HG03159 (cell line): ENCODE measurements at regions not wholly inside any gene's neighbourhood (a gene's known extent, or its start where the extent isn't known, plus 50 kb on each side); places are given as distances from the start of the nearest gene placed in this dataset.
"Not testable (repeated sequence)": the region's sequence is repeated elsewhere in the genome, so short reads cannot be mapped to it uniquely, and the experiment has no call there.

Experiments
- ATAC-seq: cut with Tn5 transposase; IDR thresholded peaks from one replicate; pipeline ENCODE4 v1.9.1; 2021; ENCODE audit warnings: mild to moderate bottlenecking, moderate library complexity; ENCODE audit not compliant: unreplicated experiment

DNA sequence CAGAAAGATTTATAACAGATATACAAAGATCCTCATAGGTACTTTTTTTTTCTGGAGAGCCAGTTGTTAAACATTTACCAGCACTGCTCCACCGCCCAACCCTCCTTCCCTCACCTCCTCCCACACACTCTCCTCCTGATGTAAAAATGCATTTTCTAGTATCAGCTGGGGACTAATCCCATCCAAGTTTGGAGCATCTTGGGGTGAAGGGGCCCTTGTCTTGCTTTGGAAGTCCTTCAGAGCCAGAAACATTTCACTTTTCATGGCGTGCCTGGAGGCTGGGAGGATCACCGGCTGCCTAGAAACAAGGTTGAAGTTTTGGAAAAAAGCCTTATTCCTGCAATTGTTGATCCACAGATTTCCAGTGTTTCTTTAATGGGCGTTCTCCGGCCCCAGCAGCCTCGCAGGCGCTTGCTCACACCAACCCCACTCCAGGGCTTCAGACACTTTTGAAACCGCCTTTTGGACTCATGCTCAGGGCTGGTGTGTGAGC lies 165.1 kb upstream of the AFDN start:
- no peak for ATAC-seq

DNA sequence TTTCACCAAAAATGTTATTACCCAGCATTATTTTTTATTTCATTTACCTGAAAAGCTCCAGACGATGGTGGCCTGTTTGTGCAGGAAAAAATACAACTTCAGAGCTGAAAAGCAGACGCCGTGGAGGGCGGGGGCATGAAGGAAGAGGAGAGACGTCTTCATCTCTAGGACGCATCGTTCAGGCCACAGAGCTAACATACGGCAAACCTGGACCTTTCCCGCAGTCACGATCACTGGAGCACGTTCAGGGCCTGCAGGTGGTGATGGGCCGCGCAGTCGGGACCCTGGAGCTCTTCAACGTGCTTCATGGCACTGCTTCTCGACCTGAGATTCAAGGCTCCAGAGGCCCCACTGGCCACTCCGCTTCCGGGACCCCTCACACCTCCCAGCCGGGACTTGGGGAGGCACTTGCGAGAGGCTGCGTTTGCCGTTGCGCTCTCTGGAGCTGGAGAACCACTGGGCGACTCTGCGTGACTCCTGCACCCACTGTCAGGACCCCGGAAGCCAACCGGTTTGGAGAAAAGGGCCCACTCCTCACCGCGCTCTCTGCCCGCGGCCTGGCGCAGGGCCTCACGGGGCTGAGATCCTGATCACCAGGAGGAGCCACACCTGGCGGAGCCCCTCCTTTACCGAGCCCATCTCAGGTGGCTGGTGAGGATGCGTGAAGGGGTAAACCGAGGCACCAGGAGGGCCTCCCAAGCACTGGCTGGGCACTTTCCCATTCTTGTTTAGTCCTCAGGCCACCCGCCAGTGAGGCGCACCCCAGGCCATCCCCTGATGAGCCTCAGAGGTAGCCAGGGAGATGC lies 164.4 kb upstream of the AFDN start:
- ATAC-seq: no peak

DNA sequence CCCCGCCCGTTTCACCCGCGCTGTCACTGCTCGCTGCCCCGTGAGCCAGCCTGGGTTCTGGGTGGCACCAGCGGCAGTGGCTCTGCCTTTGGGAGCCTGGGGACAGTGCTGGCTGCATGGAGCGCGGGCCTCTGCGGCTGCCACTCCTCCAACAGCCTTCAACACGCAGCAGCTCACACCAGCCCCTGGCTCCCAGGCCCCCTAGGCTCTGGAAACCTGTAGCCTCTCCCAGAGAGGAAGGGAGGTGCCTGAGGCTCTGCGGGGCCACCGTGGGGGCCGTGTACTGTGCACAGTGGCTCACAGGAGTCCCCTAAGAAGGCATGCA lies 163.9 kb upstream of the AFDN start:
- ATAC-seq: no peak

DNA sequence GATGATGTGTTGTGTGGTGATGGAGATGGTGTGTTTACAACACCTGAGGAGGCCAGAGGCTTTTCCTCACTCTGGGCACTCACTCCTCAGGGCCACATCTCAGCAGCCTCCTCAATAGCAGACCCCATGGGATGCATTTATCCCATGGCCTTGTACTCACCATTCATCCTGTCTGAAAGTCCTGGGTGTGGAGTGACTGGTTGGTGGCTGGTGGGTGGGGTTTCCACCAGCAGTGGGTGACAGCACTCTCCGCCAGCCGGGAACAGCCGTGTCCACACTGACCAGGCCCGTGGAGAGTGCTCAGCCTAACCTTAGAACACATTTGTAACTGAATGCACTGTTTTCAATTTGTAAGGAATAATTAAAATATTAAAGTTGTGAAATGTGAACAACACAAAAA lies 163.4 kb upstream of the AFDN start:
- no peak for ATAC-seq

DNA sequence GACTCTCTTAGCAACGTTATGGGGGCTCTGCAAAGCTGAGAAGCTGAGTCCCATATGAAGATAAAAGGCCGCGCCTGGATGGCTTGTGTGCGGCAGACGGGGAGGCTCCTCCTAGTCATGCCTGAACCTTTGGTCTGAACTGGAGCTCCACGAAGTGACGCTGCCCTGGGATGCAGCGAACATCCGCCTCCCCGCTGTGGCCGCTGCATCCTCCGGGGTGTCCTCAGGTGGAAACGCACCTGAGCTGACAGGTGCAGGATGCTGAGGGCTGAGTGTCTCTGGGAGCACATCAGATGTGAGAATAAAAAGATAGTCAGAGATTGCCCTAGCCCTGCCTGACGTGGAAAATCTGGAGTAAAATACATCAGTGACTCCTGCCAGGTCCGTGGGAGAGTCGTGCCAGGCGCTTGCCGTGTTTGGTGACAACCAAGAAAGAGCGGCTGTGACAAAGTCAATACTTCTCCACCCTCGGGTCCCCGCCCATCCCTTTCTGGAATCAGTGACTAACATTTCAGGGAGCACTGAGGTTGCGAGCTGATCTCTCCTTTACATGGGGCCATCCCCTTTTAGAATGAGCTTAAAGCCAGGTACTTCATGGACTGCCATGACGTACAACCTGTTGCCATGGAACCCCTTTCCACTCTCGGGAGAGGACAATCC lies 162.8 kb upstream of the AFDN start:
- ATAC-seq: no peak

DNA sequence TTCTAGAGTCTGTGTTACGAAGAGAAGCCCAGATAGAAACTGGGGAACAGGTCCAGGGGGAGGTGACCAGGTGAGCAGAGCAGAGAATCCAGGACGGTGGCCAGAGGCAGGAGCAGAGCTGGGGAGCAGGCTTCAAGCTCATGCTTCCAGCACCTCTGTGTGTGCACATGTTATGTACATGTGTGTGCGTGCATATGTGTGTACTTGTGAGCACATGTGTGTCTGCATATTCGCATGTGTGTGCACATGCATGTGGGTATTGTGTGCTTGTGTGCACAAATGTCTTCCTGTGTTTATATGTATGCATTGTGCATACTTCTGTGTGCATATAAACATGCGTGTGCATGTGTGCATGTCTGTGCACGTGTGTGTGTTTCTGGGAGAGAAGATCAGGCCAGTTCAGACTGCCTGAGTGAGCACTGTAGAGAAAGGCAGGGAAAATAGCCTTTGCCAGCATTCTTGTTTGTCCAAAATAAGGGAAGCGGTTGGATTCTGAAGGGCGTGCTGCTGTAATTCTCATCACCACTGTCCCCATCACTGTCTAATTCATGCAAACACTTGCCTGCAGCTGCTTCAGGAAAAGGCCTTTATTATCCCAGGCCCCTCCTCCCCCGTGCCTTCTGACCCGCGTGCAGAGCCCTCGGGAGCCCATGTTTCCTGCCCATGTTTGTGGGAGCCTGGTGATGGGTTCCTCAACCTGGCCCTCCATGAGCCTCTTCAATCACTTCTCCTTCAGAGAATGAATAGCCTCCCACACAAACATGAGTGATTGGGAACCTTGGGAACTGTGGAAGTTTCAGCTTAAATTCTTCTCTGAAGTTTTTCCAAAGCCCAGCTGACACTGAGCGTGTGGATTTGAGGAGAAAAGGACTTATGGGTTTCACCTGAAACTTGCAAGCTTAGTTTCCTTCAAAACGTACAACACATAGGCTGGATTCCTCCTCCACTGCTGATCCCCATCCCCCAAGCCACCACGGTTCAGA lies 161.7 kb upstream of the AFDN start:
- ATAC-seq: no peak

DNA sequence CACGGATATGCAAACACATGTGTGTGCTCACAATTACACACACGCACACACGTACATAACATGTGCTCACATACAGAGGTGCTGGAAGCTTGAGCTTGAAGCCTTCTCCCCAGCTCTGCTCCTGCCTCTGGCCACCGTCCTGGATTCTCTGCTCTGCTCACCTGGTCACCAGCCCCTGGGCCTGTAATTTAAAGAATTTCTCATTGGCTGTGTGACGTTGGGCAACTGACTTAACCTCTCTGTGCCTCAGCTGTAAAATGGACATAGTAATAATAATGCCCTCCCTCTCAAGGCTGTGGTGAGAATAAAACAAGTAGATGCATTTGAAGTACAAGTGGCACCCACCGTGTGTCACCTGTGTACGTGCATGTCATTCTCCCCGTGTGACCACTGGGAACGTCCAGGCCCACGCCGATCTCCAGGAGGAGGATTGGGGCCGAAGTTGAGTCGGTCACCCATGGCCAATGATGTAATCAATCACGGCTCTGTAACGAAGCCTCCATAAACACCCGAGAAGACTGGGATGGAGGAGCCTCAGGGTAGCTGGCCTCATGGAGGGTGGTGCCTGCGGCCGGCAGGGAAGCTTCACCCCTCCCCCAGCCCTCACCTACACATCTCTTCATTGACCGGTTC lies 160.9 kb upstream of the AFDN start:
- no peak for ATAC-seq

DNA sequence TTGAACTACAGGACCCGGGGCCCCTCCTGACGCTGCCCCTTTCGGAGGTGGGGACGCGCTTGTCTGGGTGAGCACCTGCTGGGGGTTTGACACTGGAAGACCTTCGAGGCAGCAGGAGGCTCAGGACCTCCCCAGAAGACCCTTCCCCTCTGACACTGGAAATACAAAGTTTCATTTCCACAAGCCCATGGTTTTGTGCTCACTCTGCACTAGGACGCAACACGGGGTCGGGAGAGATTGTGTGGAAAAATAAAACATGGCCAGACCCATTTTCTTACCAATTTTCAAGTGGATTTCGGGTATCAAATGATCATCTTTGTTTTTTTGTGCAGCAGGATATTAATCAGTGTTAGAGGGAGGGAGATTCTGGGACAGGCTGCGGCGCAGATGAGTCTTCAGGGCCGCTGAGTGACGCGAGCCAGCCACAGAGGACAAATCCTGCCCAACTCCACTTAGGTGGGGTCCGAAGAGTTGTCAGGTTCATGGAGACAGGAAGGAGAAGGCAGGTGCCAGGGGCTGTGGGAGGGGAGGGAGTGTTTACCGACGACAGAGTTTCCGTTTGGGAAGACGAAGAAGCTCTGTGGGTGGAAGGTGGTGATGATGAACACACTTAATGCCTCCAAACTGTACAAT lies 160.0 kb upstream of the AFDN start:
- no peak for ATAC-seq

DNA sequence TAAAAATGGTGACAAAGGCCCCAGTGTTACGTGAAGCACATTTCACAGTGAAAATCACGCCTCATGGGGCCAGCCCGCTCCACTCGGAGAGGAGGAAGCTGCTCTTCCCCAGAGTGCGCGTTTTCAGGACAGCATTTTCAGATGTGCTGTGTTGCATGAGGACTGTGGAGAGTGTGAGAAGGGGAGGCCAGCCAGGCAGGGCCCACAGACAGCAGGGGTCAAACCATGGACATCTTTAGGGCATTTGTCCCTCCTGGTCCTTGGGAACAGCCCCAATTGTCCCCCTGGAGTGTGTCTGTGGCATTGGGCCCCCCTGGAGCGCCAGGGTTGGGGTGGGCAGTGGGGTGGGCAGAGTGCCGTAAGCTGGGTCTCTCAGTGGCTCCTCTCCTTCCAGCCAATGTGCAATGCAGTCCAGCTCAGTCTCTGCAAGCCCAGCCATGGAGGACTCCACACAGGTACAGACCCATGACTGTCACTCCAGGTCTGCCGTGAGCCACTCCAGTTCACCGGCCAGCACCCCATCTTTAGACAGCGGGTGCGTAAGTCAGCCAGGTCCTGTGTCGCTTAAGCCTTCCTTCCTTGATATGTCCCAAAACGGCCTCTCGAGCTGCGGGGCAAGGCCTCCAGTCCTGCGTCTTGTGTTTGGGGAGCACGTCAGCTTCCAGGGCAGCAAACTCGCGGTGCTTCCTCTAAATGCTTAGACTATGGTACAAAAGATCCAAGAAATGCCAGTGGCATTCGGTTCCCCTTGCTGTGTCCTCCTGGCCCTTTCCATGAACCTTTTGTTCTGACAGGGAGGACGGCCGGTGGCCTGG lies 159.3 kb upstream of the AFDN start:
- ATAC-seq: no peak

DNA sequence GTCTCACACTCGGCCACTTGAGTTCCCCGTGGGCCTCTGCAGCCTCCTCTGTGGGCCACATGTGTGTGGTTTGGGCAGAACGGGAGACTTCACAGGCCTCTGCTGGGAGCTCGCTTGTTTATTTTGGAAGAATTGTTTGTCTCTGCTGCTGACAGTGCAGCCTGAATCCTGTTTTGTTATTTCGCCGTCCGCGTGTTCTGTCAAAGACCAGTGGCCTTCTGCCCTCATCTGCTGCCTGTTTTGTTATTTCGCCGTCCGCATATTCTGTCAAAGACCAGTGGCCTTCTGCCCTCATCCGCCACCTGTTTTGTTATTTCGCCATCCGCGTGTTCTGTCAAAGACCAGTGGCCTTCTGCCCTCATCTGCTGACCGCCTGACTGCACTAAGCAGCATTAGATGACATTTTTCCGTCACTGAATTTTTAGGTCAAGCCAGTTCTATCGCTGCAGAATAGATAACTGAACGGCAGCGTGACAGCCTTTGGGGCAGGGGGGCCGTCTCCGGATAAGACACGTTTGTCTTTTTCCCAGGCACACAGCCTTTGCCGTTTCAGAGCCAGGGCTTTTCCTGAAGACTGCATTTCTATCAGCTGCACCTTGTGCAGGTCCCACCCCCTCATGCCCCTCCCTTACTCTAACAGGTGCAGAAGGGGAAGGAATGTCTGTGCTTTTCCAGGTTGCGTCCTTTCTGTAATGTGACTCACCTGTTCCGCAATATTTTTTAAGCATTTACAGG lies 158.5 kb upstream of the AFDN start:
- ATAC-seq: no peak

DNA sequence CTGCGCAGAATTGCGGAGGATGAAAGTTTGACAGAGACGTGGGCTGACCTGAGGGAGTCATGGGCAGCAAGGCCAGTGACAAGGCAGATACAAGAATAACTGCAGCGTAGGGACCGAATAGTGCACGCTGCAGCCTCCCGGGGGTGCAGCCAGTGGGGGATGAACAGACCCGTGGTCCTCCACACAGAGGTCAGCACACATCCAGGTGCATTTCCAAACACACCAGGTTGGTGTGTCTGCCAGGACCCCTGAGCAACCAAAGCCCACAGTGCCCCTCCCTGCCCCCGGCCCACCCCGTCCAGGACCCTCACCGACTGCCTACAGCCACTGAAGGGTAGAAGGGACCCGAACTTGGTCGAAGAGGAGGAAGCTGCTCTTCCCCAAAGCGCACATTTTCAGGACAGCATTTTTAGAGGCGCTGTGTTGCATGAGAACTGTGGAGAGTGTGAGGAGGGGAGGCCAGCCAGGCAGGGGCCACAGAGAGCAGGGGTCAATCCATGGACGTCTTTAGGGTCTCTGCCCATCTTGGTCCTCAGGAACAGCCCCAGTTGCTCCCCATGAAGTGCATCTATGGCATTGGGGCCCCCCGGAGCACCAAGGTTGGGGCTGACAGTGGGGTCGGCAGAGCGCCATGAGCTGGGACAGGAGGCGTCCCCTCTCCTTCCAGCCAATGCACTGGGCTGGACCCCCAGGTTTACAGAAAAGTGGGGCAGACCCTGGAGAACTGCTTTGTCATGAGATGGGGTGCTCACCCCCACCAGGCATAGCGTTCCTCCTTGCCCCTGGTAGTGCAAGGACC lies 157.8 kb upstream of the AFDN start:
- no peak for ATAC-seq

DNA sequence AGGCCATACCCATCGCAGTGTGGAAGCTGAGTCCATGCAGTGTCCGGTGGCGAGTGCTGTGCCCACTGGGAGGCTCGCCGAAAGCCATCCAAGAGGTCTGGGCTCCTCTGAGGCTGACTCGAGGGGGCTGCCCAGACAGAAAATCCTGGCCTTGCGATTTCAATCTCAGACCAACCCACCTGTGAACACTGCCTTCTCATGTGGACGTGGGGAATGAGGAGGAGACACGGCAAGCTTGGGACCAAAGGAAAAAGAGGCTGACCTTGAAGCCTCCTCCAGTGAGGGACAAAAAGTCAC lies 157.2 kb upstream of the AFDN start:
- no peak for ATAC-seq

DNA sequence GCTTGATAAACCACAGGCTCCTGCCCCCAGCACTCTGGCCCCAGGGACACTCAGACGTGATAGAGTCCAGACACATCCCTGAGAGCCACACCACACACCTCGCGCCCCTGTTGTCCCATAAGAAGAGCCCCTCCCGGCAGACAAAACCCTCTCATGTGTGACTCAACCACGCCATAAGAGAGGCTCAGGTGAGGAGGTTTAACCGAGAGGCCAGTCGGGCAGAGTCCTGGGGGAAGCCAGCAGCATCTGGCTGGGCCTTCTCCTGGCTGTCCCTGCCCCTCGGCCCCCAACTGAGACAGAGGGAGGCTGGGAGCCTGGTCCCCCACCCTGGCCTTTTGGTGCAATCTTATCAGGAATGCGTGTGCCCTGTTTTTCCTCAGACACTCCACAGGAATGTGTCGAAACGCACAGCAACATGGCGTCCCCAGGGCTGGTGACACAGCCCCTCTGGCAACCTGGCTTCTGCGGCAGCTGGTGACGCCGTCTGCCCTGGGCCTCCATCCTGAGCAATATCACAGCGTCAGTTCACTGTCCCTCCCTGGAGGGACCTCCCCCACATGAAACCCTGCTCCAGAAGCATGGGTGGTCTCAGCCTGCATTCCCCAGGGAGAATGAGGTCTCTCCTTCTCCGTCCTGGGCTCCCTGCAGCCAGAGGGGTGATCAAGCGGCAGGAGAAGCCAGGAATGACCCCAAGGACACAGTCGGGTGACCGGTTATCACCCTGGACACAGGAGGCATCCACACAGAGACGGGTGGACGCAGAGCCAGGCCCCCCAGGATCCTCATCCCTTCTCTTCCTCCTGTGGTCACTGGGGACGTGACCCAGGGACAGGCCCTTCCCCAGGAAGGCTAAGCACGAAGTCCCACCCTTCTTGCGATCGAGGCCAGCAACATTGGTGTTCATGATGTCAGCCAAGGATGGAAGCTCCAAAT lies 156.6 kb upstream of the AFDN start:
- no peak for ATAC-seq

DNA sequence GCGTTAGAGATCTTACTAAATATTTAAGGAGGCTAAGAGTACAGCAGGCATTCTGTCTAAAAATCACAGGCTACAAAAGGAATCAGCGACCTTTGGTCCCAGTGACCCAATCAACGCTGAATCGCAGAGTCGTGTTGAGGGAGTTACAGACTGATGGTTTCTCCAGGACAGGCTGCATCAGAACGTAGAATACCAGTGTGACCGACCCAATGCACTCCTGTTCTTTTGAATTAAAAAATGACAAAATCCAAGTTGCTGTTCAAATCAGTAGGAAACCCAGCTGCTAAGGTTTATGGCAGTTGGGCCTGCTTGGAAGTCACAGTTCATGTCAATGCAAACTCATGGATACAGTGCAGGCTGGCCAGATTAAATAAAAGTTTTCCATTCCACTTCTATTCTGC lies 155.8 kb upstream of the AFDN start:
- no peak for ATAC-seq

DNA sequence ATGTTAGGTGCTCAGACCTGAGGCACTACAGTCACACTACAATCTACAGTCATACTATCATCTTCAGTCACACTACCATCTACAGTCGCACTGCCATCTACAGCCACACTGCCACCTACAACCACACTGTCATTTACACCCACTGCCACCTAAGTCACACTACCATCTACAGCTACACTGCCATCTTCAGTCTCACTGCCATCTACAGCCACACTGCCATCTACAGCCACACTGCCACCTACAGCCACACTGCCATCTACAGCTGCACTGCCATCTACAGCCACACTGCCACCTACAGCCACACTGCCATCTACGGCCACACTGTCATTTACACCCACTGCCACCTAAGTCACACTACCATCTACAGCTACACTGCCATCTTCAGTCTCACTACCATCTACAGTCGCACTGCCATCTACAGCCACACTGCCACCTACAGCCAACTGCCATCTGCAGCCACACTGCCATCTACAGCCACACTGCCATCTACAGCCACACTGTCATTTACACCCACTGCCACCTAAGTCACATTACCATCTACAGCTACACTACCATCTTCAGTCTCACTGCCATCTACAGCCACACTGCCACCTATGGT lies 155.2 kb upstream of the AFDN start:
- ATAC-seq: not testable (repeated sequence)

DNA sequence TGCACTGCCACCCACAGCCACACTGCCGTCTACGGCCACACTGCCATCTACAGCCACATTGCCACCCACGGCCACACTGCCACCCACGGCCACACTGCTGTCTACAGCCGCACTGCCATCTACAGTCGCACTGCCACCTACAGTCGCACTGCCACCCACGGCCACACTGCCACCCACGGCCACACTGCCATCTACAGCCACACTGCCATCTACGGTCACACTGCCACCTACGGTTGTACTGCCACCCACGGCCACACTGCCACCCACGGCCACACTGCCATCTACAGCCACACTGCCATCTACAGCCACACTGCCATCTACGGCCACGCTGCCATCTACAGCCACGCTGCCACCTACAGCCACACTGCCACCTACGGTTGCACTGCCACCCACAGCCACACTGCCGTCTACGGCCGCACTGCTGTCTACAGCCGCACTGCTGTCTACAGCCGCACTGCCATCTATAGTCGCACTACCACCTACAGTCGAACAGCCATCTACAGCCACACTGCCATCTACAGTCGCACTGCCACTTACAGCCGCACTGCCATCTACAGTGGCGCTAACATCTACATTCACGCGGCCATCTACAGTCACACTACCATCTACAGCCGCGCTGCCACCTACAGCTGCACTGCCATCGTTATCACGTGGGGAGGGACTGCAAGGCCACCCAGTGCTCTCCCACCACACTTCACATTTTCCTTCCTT lies 154.6 kb upstream of the AFDN start:
- no peak for ATAC-seq
